Superior temporal gyrus (tissue), 1 donor: ENCODE measurements at regions not wholly inside any gene's neighbourhood (a gene's known extent, or its start where the extent isn't known, plus 50 kb on each side); places are given as distances from the start of the nearest gene placed in this dataset.

Source experiments
- DNase-seq: peaks from one replicate; pipeline ENCODE4 v3.0.0-alpha.2; 2016; ENCODE audit errors: extremely low spot score

DNA sequence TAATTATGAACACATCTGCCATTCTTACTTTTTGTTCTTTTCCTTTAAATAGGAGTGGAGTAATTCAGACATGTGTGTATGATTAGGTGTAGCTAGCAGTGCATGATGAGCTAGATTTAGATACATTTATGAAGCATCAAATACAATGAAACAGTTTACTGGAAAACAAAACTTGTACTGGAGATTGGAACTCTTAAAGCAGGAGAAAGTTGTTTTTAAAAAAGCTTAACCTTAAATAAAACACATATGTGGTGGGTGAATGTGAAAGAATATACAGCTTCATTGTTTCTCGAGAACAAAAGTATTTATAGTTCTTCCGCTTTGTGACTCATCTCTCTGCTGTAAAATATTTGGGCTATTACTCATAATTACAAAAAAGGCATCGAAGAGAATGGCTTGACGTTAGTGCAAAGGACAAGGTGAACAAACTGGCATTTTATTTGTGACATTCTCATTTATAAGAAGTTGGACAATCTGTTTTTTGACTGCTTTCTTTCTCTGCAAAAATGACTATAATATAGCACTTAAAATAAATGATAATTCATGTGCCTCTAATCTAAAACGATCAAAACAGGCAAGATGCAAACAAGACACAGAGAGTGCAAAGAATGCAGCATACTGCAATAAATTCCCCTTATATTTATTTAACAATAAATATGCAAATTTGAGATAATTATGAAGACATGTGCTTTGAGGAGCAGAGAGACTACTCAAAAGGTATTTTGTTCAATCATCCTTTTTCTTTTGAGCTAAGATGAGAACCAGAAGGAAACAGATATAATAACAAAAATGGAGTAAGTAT lies 478.8 kb downstream of the CETN3 start:
- DNase-seq, result peak; percentile 43

DNA sequence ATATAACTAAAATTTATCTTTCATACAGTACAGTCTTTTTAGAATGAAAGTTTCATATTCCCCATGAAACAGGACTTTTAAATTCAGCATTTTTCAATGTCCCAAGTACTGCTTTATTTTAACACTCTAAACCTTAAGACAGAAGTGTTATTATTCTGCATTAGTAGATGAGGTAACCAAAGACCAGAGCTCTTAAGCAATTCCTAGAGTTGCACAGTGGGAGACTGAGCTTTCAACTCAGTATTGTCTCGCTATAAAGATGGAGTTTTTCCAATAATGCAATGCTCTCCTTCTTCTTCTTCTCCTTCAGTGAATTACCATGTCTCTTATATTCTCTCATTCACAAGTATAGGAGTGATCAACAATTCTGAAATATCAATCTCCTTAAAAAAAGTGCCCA lies 479.7 kb downstream of the CETN3 start:
- no peak for DNase-seq

DNA sequence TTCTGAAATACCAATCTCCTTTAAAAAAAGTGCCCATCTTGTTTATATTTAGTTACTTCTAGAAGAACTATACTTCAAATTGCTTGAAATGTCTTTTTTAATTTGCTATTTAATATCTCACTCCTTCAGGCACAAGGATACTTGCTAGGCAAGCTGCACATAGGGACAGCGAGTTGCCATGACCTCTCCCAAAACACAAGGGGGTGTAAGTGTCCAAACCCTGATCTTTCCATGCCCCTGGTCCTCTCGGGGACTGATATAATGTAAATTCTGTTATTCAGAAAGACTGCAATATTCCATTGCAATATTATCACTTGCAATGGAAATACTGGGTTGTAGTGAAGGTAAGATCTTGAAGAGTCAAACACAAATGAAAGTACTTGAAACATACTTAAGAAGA lies 480.4 kb downstream of the CETN3 start:
- no peak for DNase-seq

DNA sequence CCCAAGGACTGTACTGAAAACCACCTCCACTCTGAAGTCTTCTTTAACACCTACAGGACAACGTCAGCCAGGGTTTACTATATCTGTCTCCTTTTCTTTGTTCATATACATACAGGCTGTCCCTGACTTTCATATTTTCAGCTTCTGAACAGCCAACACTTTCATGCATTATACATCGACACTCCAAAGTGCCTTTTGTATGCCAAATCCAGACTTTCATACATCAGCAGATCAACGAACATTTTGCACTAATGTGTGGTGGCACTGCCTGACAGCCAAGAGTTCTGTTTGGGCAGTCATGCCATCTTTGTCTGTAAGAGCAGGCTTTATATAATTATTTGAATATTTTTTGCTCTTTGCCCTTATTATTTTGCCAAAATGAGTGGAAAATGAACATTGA lies 487.4 kb downstream of the CETN3 start:
- DNase-seq, result no peak

DNA sequence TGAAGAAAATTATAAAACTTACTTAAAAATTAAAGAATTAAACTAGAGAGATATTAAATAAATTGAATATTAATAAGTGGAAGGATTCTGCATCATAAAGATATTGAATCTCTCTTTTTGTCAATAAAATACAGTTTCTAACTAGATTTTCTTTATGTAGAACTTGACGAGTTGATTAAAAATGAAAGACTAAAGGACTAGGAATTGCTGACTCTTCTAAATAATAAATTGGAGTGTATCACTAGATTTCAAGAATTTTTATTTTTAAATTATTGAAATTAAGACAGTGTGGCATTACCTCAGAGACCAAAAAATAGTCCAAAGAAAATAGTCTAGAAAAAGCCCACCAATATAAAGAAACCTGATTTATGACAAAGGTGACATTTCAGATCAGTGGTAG lies 492.4 kb downstream of the CETN3 start:
- DNase-seq, result no peak

DNA sequence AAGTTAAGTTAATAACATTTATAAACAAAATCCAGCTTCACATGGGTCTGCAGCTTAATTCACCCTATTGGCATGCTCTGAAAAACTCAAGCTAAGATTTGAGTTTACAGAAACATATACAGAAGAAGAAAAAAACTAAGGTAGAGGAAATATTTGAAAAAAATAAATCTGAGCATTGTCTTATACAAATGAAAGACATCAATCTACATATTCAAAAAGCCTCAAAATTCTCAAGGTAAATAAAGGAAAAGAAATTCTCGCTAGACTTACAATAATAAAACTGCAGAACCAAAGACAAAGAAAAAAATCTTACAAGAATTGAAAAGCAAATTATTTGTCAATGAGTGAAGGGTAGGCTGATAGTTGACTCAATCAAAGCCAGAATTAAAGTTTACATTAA lies 493.4 kb downstream of the CETN3 start:
- DNase-seq, result no peak

DNA sequence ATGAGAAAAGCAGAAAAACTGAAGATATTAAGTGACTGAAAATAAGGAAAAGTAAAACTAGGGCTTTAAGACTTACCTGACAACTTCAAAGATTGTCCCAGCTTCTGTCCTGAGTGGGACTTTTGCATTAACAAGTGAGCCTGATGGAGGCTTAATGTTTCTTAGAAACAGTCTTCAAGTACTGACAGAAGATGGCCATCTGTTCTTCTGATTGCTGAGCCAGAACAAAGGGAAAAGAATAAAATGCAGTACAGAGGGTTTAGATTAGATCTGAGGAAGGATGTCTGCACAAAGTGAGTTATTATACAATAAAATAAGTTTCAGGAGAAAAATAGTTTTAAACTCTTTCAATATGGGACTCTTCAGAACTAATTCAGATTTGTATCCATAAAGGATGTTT lies 500.7 kb downstream of the CETN3 start:
- peak; percentile 22 for DNase-seq

DNA sequence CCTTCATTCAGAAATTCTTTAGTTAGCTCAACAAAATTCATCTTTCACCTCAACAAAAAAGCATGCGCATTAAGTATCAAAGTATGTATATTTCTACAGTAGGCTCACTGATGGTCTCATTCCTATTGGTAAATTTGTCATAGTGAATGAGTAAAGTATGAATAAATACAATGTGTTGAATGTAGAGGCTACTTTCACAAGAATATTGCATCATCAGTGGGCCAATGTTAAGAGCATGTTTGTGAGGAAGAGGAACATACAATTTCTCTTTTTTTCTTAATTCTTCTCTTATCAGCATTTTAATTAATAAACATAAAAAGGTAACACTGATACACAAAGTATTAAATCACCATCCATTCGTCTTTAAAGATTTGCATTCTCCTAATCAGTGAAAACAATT lies 505.1 kb downstream of the CETN3 start:
- DNase-seq, result no peak

DNA sequence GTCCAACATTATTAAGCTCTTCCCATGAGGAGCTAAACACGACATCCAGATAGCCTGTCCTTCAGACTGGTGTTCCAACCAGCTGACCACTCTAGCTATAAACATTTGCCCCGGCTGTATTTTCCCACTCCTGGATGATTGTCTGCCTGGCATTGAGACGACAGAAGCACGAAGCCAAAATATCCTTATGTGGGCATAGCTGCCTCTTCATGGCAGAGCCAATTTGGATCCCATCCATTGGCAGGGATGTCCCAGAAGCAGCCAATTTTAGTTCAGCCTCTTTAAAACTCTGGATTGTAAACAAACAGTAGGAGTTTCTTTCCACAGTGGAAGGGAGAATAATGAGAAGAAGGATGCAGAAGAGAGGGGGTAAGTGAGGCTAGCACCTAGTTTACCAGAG lies 507.6 kb downstream of the CETN3 start:
- peak; percentile 74 for DNase-seq

DNA sequence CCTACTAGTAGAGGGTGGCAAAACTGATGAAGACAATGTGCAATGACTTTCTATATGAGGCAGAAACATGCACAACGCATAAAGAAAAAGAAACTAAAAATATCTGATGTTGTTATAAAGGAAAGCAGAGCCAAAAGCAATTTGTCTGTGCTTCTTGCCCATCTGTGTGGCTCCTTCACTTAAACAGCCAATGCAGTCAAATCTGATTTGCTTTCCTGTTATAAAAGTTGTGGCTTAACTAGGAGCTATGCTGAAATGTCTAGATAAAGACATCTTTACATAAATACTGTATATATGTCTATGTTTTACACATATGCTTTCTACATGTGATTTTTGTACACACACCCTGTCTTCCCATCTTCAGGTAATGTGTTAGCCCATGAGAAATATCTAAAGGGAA lies 508.2 kb downstream of the CETN3 start:
- DNase-seq, result peak; percentile 56

DNA sequence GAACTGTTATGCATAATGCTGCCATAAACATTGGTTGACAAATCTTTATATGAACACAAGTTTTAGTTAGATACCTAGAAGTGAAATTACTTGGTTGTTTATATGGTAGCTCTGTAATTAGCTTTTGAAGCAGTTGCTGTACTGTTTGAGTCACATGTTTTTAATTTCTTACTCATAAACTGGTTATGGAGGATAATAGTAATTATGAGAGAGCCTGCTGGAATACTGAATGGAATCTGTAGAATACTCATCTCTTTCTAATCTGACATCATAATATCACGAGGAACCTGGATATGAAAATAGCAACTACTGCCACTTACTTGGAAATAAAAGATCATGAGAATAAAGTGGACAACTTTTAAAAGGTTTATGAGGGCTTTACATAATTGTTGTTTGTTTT lies 509.2 kb downstream of the CETN3 start:
- no peak for DNase-seq

DNA sequence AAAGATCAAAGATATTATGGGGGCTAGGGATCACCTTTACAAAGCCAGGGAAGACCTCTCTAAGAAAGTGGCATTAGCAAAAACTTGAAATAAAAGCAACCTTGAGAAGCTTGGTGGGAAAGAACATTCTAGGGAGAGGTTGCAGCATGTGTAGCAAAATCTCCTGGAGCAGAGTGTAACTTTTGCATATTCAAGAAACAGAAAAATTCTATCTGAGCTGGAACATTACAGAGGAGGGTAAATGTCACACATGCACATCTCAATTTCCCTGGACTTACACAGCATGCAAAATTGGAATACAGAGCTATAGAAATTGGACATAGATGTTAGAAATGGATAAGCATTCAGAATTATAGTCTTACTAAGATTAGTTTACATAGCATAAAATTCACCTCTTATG lies 510.0 kb downstream of the CETN3 start:
- no peak for DNase-seq

DNA sequence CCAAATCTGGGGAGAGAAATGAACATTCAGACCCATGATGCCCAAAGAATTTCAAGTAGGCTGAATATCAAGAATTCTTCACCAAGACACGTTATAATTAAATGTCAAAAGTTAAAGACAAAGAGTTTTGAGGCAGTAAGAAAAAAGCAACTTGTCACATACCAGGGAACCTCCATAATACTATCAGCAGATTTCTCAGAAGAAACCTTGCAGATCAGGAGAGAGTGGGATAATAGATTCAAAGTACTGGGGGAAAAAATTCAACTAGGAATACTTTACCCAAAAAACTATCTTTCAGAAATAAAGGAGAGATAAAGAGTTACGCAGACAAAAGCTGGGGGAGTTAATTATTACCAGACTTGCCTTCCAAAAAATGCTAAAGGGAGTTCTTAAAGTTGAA lies 516.0 kb downstream of the CETN3 start:
- DNase-seq, result no peak

DNA sequence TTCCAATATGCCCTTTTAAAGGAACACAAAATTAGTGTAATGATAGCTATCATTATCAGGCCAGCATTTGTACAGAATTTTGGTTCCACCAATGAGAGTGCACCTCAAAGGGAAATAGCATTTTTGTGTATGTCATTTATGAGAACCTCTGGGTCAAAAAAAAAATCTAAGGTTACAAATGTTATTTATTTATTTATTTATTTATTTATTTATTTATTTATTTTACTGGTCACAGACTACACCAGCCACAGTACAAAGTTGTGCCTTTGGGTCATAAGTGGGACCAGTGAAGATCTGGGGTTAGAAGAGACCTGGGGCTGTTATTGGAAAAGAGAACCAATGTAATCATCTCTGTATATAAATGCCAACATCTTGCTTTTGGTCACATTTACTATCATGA lies 523.9 kb downstream of the CETN3 start:
- DNase-seq, result no peak

DNA sequence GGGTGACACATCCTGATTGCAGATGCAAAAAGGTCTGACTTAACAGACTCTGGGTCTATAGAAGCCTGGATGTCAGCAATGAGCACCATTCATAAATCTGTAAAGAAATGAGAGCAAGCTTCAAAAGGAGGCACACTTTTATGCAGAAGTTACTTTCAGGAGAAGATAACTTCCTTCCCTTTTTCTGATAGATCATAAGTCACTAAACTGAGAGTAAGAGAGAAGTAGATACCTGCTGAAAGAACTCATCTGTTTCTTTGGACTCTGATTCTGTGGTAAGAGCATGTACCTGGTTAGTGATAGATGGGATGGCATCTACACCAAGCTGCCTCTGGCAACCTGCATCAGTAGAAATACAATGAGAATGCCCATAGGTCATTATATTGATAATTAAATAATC lies 525.6 kb downstream of the CETN3 start:
- DNase-seq, result no peak

DNA sequence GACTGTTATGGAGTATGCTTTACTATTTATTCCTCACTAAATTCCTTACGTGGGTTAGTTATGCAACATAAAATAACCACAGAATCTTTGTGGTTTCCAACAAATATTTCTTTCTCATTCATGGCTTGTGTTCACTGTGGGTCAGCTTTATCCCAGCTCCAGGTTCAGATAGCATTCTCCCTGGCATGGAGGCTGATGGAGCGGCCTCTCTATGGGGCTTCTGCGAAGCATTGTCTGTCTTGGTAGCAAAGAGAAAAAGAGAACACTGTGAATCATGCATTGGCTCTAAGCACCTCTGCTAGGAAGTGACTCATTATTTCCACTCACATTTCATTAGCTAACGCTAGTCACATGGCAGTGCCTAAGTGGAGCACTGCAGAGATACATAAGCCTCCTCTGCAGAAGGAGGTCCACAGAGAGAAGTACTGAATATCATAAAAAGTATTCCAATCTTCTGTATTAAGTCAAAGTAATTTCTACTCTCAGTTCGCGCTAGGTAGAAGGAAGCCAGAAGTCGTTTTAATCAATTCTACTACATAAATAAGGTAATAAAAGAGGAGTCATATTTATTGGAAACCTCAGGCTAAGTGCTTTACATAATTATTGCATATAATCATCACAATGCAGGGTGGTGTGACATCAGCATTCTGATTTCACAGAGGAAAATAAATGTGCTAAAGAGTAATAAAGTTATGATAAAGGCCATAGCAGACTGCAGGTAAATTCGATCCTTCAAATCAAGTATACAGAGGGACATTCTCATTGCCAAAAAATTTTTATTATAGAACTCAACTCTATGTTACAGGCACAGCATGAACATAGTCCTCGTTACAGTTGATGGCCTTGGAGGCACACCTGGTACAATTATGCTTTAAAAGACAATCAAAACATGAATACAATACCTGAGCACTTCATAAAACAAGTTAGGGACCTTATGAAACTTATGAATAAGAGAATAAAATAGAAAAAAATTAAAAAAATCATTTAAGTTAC lies 531.1 kb downstream of the CETN3 start:
- DNase-seq, result no peak

DNA sequence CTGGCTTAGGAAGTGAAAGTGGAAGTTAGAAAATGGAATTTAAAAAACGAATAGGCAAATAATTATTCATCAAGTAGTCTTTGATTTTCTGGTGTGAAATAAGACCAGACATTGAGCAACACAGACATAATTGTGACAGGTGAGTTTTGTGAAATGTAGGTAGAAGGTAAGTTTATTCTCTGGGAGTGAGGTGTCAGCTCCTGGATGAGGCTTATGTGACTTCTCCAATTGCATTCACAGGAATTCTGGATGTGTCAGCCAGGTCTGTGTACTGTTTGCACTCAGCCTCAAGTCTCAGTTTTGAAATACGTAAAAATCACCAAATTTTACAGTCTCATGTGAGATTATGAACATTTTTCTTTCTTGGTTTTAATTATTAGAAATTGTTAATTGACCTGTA lies 537.6 kb downstream of the CETN3 start:
- no peak for DNase-seq

DNA sequence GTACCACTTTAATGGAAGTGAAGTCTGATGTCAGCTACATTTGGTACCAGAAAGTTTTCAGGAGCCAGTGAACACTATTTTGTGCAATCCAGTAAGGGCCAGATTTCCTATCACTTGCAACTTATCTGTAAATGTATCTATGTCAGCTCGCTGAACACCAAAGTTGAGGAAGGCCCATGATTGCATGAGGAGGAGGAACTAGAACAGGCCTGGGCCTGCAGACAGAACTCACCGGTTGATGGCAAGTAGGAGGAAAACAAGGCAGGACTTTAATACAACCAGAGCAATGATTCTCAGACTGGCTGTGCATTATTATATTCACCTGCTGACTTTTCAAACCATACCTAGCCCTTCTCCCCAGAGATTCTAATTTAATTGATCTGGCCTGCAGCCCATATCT lies 540.2 kb downstream of the CETN3 start:
- DNase-seq, result no peak

DNA sequence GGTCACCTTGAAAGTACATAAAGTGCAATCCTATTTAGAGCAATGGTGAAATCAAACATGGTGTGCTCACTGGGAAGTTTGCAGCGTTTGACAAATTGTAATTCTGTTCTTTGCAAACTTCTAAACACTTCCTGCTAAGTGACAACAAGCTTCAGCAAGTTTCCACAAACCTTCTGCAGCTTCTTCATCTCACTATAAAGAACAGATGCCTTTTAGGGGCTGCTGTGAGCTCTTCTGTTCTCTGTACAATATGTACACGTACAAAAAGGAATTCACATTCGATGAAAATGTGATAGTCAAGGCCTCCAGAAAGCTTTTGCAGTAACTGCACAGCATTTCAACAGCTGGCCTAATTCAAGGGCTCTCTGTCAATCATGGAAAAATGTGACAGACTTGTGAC lies 543.1 kb downstream of the CETN3 start:
- peak; percentile 53 for DNase-seq

DNA sequence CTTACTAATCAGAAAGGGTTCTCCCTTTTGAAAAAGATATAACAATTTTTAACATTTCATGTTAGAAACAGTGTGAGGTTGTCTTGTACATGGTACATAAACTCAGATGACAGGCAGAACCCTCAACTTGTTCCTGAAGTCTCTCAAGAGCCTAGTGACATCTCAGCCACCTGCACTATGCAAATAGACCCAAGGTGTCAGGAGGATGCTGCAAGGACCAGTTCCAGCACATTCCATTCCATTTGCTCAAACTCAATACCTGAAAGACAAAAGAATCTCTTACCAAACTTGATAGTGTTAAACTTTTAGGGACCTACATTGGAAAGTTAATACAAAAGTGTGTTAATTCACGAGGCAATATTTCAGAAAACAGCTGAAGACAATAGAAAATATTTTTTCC lies 544.6 kb downstream of the CETN3 start:
- DNase-seq, result no peak

DNA sequence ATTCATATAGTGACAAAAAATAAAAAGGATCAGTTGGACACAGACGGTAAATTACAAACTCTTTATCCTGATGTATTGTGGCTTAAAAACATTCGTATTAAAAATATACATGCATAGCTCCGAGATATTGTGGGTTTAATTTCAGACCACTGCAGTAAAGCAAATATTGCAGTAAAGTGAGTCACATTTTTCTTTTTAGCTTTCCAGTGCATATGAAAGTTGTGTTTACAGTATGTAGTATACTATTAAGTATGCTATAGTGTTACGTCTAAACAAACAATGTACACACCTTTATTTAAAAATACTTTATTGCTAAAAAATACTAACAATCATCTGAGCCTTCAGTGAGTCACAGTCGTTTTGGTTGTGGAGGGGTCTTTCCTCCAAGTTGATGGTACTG lies 551.8 kb downstream of the CETN3 start:
- DNase-seq, result no peak

DNA sequence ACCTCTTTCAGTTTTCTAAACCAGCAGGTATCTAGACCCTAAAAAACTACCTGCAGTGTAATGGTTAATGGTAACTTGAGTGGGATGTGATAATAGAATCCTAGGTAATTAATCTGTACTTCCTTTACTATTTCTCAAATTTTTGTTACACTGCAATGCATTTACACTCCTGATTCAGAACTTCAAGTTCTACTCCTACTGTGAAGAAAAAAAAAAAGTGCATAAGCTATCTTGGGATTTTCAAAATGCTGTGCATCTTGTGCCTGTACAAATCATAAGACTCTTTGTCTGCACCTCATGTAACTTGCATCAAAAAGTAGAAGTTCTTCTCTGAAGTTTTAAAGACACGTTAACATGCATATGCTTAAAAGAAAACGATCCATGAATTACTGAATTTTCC lies 554.1 kb downstream of the CETN3 start:
- peak; percentile 55 for DNase-seq

DNA sequence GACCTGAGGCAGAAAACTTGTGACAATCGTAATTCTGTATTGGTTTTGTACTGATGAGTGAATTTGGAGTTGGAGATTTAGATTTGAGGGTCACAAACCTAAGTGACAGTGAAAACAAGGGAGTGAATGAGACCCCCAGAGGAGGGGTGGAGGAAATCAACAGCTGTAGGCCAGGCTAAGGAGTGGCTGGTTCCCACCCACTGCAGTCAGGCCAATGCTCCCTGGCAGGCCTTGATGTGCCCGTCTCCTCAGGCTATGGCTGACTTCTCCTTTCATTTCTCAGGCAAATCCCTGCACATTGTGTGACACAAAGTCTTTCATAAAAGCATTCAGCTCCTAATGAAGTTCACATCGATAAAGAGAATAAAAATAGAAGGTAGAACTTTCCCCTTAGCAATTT lies 557.6 kb downstream of the CETN3 start:
- DNase-seq, result no peak
